HG03103 (cell line): ENCODE measurements at regions not wholly inside any gene's neighbourhood (a gene's known extent, or its start where the extent isn't known, plus 50 kb on each side); places are given as distances from the start of the nearest gene placed in this dataset.
A peak's percentile ranks its signal among the peaks of the same experiment; 100 is the strongest.
"Not testable (repeated sequence)": the region's sequence is repeated elsewhere in the genome, so short reads cannot be mapped to it uniquely, and the experiment has no call there.

Experiments
- ATAC-seq: cut with Tn5 transposase; IDR thresholded peaks from one replicate; pipeline ENCODE4 v1.9.1; 2021; ENCODE audit warnings: low read depth; ENCODE audit not compliant: unreplicated experiment

- no peak for ATAC-seq
Observed at GRCh38 chr5:112566251-112566650, 147.2 kb upstream of the EPB41L4A start.

- ATAC-seq, result no peak
Observed at GRCh38 chr5:112569596-112569995, 150.5 kb upstream of the EPB41L4A start.

GRCh38 chr5:112570708-112571444 is 151.8 kb upstream of the EPB41L4A start:
- no peak for ATAC-seq

GRCh38 chr5:112573441-112573840 is 154.4 kb upstream of the EPB41L4A start:
- ATAC-seq, result no peak

DNA sequence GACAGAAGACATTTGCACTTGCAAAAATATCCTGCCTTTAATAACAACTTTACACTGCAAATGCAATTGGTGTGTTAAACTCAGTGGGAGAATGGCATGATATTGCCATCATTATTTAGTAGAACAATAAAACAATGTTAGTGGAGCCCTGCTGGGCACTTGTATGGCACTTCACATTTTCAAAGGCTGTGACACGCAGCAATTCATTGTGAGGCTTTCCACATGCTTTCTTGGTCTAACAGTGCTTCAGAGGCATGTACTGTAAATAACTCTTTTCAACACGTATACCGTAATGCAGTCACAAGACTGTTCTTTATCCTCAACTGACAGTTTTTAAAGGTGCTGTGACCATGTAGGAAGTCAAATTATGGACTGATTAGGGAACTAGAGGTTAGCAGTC is 155.5 kb upstream of the EPB41L4A start:
- no peak for ATAC-seq

GRCh38 chr5:112576298-112576925 is 157.3 kb upstream of the EPB41L4A start:
- ATAC-seq, result no peak

DNA sequence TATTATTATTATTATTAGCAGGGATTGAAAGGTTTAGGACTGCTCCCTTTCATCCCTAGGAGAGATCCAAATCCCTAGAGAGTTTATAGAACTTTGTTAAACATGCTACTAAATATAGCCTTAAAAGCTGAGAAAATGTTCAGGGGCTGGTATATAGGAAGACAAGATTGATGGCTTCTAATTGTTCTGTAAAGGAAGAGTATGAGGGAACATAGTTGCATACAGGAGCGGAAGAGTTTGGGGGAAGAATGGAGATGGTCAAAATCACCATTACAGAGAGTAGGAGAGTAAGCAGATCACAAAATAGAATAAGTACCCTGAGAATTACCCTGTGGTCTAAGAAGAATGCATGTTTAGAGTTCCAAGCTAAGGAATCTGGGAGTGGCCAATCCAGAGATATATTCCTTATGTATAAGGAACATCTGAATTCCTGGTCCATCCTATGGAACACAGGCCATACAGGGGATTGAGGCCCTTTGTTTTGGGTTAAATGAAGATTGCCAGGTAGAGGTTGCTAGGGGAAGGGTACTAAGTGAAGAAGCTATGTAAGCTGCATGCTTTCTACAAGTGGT is 158.0 kb upstream of the APC start:
- ATAC-seq, result no peak

GRCh38 chr5:112581811-112582320 is 155.8 kb upstream of the APC start:
- no peak for ATAC-seq

DNA sequence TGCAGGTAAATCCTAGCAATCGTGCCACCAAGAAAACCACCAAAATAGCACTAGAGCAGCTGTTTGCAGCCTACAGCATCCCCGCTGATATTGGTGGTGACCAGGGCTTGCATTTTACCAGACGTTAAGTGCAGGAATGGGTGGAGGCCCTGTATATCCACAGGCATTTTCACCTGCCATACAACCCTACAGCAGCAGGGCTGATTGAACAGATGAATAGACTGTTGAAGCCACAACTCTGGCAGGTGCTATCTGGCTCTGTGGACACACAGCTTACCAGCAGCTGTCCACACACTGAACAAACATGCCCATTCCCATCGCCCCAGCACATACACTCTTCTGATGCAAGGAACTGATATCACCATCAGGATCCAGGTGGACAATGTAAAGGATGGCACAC is 154.5 kb upstream of the APC start:
- no peak for ATAC-seq

DNA sequence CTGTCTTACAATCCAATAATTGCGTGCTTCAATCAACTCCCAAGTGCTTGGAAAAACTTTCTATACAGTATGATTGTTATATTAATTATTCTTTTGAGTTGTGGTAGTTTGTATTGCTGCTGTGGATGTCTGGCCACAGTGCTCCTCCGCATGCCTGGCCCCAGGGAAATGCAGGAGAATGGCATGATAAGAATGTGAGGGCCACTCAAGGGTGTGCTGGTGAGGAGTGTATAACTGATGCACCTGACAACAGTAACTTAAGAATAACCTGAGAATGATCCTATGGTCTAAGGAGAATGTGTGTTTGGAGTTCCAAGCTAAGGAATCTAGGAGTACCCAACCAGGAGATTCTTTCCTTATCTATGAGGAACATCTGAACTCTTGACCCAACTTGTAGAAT is 152.9 kb upstream of the APC start:
- ATAC-seq, result no peak

GRCh38 chr5:112586596-112587062 is 151.1 kb upstream of the APC start:
- ATAC-seq, result no peak

- ATAC-seq, result not testable (repeated sequence)
Observed at GRCh38 chr5:112590858-112591257, 146.8 kb upstream of the APC start.

GRCh38 chr5:112594095-112594850 is 143.4 kb upstream of the APC start:
- ATAC-seq, result no peak

DNA sequence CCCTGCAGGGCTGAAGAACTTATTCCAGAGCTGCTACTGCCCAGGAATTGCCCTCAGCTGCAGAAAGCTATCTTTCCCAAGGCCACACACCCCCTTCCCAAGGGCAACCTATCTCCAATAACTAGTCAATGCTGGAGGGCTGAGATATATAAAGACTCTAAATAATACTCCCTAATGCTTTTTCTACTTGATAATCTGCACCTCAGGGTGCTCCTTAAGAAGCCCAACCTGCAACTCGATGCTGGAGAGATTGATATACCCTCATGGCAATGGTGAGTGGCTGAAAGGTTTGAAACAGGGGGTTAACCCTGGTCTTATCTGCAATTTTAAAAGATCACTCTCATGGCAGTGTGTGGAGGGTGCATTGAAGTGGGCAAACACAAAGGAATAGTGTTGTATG is 142.7 kb upstream of the APC start:
- ATAC-seq, result no peak

- ATAC-seq, result no peak
Observed at GRCh38 chr5:112597831-112598230, 139.9 kb upstream of the APC start.

DNA sequence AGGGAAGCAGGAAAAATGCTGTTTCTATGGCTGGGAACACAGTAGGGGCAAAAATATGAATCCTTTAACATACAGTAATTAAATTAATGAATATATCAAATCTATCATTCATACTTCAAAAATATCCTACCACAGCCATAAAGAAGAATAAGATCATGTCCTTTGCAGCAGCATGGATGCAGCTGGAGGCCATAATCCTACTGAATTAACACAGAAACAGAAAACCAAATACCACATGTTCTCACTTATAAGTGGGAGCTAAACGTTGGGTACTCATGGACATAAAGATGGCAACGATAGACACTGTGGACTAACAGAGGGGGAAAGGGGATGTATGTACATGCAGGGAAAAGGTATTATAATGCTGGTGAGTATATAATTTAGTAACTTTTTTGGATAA is 137.2 kb upstream of the APC start:
- not testable (repeated sequence) for ATAC-seq

- peak; percentile 68 for ATAC-seq
Observed at GRCh38 chr5:112604732-112605630, 132.7 kb upstream of the APC start.

DNA sequence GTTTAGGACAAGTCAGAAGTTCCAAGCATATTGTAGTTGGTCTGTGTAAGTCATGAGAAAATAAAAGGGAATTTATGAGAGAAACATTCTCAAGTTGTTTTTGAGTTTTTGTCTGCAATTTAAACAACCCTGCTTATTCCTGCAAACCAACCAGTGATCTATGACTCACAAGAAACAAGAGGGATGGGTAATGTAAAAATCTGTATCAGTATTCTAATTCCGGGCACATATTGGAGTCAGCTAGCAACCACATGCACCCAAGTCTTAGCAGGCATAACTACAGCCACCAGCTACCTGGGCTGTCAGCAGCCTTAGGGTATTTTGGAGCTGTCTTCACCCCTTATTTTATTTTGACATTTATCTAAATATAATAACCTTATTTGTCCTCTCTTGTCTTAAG is 128.7 kb upstream of the APC start:
- no peak for ATAC-seq

- ATAC-seq, result no peak
Observed at GRCh38 chr5:112612663-112613062, 125.0 kb upstream of the APC start.

DNA sequence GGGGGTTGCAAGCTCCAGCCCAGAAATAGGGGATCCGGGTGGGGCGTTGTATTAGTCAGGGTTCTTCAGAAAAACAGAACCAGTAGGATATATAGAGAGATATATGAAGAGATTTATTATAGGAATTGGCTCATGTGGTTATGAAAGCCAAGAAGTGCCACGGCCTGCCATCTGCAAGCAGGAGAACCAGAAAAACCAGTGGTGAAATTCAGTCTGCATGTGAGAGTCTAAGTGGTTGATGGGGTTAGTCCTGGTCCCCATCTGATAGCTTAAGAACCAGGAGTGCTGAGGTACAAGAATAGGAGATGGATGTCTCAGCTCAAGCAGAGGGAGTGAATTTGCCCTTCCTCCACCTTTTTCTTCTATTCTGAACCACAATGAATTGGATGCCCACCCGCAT is 123.4 kb upstream of the APC start:
- no peak for ATAC-seq
